ENCODE measurements at regions not wholly inside any gene's neighbourhood (a gene's known extent, or its start where the extent isn't known, plus 50 kb on each side); places are given as distances from the start of the nearest gene placed in this dataset.

GRCh38 chr4:111681270-111681669, 464.0 kb upstream of the FAM241A start:
- DNase-seq, result no peak

DNA sequence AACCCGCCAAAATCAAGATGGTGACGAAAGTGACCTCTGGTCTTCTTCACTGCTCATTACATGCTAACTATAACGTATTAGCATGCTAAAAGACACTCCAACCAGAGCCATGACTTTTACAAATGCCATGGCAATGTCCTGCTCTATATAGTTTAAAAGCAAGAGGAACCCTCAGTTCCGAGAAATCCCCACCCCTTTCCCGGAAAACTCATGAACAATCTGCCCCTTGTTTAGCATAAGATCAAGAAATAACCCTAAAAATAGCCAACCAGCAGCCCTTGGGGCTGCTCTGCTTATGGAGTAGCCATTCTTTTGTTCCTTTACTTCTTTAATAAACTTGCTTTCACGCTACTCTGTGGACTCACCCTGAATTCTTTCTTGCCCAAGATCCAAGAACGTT, 463.5 kb upstream of the FAM241A start:
- peak; percentile 83 for DNase-seq

GRCh38 chr4:111685205-111685604, 460.0 kb upstream of the FAM241A start:
- DNase-seq, result no peak

DNA sequence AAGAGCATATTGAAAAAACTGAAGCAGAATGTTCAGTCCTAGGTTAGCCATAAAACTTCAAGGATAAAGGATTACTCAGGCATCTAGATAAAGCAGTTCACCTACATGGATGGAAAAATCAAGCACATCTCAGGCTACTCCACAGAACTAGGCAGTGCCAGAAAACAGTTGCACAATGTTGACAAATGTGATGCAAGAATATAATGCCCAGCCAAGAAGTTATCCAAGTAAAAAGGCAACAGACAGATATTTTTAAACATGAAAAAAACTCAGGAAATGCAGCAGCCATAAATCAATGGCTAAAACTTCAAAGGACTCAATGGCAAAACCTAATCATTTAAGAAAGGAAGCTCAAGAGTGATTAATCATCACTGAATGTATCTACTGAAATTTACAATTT, 456.0 kb upstream of the FAM241A start:
- DNase-seq, result peak; percentile 72

DNA sequence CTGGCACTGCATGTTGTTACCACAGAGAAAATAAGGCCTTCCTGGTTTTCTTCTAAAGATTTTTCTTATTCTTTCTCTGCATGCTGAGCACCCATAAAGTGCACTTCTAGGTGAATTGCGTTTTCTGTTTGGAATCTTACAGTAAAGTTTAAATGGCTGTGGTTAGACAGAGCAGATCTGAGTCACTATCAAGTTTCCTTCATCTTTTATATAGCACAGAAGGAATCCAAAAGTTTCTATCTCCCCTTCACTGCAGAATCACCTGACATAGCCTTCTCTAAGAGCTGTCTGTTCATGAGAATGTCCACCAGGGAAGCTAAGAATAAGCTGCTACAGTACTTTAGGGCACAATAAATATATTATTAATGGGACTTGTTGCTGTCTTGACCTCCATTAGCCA, 455.5 kb upstream of the FAM241A start:
- no peak for DNase-seq

- DNase-seq, result no peak
These were observed 451.5 kb upstream of the FAM241A start for GRCh38 chr4:111693758-111694157.

GRCh38 chr4:111695677-111696076, 449.6 kb upstream of the FAM241A start:
- DNase-seq, result no peak

- no peak for DNase-seq
These were observed 448.7 kb upstream of the FAM241A start for GRCh38 chr4:111696505-111696904.

DNA sequence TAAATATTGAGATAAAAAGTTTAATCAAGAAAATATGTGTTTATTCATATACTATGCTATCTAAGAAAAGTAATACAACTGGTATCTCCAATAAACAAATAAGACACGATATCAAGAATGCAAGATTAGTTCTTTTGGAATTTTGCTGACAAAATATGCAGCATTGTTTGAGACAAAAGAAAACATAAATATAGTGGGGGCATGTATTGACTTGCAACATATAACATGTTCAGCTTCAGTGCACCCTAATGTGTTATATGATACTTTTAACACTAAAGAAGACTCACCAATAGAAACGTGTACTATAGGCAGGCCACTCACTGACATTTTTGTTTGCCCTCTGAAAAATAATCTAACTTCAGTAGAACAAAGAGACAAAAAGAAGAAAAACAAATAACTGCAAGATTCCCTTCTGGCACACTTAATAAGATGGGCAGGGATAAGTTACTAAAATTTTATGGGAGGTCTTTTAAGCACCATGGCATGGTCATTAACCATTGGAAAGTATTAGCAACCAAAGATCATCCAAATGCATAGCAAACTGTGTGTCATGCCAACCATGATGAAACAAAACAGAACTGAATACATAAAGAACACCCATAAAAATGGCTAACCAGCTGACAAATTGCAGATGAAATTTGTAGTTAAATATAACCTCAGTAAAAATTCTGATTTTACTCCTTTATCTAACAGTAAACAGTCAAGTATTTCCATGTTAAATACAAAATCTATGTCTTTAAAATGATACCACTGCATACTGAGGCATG, 447.9 kb upstream of the FAM241A start:
- no peak for DNase-seq

- no peak for DNase-seq
These were observed 446.9 kb upstream of the FAM241A start for GRCh38 chr4:111698361-111698760.

- no peak for DNase-seq
These were observed 446.1 kb upstream of the FAM241A start for GRCh38 chr4:111699165-111699564.

DNA sequence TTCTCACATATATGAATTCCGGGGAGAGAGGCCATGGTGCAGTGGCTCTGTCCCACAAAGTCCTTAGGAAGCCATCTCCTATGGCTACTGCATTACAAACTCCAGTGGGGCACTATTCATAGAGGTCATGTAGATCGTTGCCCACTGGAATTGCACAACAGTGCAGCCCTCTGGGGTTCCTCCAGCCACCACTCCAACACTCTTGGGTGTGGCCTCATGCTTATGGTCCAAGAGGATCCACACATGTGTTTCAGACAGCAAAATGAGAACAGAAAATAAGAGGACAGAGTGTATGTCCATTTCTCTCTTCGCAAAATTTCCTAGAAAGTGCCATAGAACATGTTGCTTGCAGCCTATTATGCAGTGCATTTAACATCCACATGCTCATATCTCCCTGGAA, 444.2 kb upstream of the FAM241A start:
- DNase-seq, result no peak

DNA sequence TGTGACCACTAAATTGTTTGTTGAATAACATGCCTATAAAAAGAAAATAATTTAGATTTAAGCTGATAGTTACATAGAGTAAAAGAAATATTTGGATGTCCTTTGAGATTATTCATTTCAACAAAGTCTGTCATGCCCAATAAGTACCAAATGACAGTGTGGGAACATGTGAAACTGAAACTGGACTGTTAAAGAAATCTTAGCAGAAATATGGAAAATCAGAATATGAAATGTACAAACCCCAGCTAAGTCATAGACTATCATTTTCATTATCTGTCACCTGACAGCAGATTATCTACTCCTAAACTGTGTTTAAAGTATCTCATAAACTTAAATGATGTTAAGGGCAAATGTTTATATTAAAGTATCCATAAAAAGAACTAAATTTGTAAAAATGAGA, 437.8 kb upstream of the FAM241A start:
- DNase-seq, result no peak

- no peak for DNase-seq
These were observed 433.1 kb upstream of the FAM241A start for GRCh38 chr4:111712093-111712677.

DNA sequence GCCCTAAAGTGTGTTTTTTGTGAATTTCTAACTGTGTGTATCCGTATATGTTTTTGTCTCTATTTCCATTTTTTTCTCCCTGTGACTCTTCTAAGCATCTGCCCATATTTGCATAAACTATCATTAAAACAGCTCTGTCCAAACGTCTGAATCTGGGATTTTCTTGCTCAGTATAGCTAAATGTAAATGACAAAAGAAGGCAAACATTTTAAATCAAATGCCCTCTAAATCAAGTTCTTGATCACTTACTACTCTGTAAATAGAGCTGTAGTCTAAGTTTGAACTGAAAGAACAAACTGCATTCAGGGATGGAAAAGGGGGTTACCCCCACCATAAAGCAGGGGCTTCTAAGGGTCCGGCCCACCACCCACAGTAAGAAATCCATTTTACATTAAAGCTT, 432.0 kb upstream of the FAM241A start:
- no peak for DNase-seq

- no peak for DNase-seq
These were observed 427.3 kb upstream of the FAM241A start for GRCh38 chr4:111717921-111718320.

- DNase-seq, result no peak
These were observed 426.3 kb upstream of the FAM241A start for GRCh38 chr4:111718763-111719559.

- no peak for DNase-seq
These were observed 424.4 kb upstream of the FAM241A start for GRCh38 chr4:111720866-111721265.

DNA sequence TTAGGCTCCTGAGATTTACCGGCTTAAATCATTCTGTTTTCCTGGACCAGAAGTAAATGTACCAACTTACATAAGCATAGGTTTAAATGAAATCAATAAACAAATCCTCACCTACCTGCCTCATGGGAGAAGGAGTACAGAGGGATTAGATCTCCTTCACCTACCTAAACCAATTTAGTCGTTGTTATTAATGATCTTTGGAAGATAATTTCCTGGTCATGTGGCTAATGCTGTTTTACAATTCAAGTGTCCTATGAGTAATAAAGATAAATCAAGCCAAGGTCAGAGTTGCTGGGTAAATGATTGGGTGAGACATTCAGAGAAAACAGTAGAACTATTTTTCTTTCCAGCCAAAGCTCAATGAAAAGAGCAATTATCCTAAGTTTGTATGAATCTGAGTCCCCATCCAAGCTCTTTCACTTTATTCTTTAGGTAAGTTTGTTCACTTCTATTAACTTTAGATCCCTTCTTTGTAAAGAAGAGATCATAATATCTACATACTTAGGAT, 423.0 kb upstream of the FAM241A start:
- DNase-seq, result no peak

- no peak for DNase-seq
These were observed 408.7 kb upstream of the FAM241A start for GRCh38 chr4:111736516-111736915.

- DNase-seq, result no peak
These were observed 400.4 kb upstream of the FAM241A start for GRCh38 chr4:111744847-111745246.

GRCh38 chr4:111748157-111748556, 397.1 kb upstream of the FAM241A start:
- DNase-seq, result no peak

- no peak for DNase-seq
These were observed 391.3 kb upstream of the FAM241A start for GRCh38 chr4:111754003-111754402.

DNA sequence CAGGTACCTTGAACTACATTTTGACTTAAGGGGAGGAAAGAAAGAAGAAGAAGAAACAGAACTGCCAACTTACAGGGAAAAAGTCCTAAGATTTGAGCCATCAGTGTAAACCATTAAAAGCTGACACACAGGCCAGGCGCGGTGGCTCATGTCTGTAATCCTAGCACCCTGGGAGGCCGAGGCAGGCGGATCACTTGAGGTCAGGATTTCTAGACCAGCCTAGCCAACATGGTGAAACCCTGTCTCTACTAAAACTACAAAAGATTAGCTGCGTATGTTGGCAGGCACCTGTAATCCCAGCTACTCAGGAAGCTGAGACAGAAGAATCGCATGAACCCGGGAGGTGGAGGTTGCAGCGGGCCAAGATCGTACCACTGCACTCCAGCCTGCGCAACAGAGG, 389.7 kb upstream of the FAM241A start:
- no peak for DNase-seq

Measured in MV-4-11 (cell line).